ENCODE measurements at regions not wholly inside any gene's neighbourhood (a gene's known extent, or its start where the extent isn't known, plus 50 kb on each side); places are given as distances from the start of the nearest gene placed in this dataset.

DNA sequence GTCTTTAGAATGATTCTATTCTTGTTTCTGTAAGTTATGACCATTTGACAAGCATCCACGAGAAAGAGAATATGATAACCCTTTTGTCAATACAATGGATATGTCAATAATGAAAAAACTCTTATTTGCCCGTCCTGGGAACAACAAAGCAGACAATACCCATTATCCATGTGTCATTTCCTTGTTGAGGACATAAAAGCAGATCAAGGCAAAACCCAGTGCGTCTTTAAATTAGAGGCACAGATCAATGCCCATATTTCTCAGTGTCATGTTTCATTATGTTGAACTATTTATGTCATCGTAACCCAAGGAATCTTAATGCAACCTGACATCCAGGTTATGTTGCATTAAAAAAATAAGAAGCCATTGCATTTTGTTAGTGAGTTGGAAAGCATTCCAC lies 365.0 kb upstream of the CELF4 start:
- no peak for DNase-seq (ENCODE audit: low read depth)

DNA sequence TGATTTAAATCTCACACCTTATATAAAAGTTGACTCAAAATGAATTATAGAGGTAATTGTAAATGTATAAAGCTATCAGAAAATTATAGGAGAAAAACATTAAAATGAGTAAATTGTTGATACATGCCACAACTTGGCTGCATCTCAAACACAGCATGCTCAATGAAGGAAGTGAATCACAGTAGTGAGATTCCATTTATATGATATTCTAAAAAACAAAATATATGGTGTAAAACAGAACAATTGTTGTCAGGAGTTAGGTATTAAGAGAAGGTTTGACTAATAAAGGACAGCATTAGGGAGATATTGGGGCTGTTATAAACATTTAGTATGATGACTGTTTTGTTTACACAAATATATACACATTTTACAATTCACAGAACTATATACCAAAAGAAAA lies 356.6 kb upstream of the CELF4 start:
- DNase-seq (ENCODE audit: low read depth): no peak

DNA sequence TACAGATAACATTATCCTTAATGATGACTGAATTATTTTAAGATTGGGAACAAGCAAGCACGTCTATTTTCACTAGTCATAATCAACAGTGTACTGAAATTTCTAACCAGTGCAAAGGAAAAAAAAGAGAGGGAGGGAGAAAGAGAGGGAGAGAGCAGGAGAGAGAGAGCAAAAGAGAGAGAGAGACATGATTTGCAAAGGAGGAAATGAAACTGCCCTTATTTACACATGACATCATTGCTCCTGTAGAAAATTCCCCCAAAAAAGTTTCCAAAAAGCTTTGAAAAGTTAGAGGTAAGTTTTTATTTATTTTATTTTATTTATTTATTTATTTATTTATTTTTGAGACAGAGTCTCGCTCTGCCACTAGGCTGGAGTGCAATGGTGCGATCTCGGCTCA lies 355.3 kb upstream of the CELF4 start:
- DNase-seq (ENCODE audit: low read depth): no peak

DNA sequence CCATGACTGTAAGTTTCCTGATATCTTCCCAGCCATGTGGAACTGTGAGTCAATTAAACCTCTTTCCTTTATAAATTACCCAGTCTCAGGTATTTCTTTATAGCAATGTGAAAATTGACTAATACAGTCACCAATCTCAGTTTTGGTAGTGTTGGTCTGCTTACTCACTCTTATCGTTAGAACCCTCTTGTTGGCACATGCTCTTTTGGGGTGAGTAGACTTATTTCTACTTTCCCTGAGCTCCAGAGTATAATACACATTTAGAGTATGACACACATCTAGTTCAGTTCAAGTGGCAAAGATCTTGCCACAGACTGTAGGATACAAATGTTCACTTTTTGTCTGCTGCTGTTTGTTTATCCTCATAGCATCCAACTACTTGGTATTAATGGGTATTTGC lies 347.5 kb upstream of the CELF4 start:
- no peak for DNase-seq (ENCODE audit: low read depth)

DNA sequence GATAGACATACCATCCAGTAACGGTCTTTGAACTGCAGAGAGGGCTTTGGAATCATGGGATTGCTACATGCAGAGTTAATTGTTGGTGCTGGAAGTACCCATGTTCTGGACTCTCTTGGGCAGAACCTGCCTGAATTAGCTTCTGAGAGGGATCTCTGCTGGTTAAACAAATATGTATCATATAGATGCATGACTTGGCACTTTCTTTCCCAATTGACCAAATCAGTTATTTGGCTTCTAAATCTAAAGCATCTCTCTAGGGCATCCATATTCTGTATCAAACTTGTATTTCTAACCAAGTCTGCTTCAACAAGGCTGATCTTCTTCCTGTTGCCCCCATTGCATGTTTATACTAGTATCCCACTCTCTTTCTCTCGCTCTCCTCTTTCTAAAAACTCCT lies 336.7 kb upstream of the CELF4 start:
- no peak for DNase-seq (ENCODE audit: low read depth)

DNA sequence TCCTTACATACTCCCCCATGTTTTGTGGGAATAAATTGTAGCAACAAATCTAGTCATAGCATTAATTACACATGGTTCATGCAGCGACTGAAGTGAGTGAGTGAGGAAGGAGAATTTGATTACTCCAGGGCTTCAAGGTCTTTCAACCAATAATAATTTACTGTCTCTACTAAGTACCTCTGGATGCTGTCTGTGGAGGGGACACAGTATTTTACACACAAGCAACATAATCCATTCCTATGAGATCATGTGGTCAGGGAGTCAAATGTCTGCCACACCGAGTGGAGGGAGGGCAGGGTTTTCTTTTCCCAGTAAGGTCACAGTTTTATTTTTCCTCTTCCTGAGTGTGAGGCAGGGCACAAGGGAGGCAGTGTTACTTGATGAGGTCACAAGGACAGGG lies 334.7 kb upstream of the CELF4 start:
- no peak for DNase-seq (ENCODE audit: low read depth)

DNA sequence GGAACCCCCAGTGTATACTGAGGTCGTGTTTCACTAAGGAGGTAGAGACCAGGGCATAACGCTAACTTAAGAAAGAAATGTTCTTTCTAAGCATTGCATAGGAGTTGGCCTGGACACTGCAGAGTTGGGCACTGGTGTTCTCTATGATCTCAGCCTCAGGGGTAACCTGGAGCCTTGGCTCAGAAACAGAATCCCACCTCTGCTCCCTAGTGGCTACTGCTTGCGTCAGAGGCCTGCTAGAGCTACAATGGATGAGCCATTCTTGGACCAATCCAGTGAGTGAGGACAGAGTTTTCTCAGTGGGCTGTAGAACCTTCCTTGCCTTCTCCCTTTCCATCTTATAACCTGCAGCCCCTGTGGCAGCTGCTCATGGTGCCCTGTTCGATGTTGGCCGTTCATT lies 324.4 kb upstream of the CELF4 start:
- no peak for DNase-seq (ENCODE audit: low read depth)

DNA sequence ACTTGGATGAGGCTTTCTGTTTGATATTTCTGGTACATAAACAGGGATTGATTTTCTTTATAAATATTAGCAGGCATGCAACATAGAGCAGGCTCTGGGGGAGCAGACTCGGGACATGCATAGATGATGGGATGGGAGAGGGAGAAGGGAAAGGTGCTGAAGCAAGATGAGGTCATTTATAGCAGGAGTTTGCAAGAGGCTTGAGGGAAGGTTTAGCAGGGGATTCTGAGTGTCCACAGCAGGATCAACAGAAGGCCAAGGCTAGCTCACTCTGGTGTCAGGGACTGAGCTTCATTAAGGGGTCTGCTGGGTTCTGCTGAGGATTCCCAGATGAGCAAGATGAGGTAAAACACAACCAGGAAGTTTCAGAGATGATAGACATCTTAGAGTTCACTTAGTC lies 309.1 kb upstream of the CELF4 start:
- DNase-seq (ENCODE audit: low read depth): no peak

DNA sequence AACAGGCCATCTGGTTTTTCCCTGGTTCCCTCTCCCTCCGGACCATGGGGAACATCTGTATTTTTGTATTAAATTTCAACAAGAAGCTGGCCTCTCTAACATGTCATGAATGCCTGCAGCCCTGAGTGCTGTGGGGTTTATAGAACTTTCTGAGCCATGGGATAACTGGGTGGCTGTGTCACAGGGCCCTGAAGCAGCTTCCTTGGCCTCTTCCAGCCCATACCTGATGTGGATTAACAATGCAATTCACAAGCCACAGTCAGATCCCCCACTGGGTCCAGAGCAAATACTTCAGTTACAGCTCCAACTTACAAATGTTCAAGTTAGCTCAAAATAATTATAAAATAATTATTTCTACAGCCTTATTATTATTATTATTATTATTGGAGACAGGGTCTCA lies 307.8 kb upstream of the CELF4 start:
- no peak for DNase-seq (ENCODE audit: low read depth)

DNA sequence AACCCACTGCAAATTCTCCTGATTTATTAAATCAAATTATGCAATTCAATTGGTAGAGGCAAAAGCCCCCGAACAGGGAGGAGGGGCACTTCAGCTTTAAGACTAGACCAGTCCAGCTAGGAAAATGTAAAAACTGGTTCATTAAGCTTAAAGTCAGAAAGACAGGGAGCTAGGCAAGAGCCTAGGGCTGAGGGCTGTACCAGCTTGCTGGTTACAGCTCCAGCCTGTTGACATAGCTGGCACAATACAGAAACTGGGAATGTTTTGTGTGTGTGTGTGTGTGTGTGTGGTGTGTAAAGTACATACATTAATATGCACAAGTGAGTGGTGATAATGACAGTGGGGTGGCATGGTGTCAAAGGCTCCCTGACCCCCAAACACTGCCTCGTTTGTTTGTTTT lies 307.0 kb upstream of the CELF4 start:
- DNase-seq (ENCODE audit: low read depth): no peak

DNA sequence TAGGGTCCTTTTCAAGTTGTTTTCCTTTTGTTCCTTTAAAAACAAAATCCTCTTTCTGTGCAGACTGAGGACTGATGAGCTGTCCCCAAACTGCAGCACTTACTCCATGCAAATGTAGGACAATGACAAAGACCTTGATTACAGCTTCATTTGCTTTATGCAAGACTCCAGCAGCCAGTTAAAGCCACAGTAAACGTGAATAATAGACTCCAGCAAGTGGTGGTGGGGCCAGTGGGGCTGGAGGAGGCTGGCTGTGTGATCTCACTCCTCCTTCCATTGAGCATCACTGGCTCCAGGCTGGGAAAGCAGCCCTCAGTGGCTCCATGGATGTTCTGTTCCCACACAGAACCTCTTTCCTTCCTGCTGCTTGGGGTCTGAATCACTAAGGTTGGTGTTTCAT lies 306.0 kb upstream of the CELF4 start:
- DNase-seq (ENCODE audit: low read depth): no peak

DNA sequence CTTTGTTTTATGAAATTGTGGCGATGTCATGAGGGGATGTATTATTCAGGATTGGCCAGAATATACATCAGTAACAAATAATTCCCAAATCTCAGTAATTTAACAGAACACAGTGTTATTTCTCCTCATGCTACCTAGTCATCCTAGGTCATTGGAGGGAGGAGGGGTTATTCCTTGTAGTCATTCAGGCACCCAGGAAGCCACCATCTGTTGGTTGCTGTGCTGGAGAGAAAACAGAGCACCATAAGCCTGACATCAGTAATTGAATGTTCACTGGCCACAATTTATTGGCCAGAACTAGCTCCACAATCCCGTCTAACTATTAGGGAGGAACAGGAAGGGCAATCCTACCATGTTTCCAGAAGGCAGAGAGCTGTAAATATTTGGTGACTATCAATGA lies 303.5 kb upstream of the CELF4 start:
- DNase-seq (ENCODE audit: low read depth): no peak

DNA sequence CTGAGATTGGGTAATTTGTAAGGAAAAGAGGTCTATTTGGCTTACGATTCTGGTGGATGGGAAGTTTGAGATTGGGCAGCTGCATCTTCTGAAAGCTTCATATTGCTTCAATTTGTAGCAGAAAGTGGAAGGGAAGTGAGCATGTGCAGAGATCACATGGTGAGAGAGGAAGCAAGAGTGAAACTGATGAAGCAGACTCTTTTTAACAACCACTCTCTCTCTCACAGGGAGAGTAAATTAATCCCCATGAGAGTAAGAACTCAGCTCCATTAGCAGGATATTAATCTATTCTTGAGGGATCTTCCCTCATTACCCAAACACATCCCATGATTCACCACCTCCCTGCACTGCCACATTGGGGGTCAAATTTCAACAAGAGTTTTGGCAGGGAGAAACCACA lies 298.5 kb upstream of the CELF4 start:
- DNase-seq (ENCODE audit: low read depth): no peak

DNA sequence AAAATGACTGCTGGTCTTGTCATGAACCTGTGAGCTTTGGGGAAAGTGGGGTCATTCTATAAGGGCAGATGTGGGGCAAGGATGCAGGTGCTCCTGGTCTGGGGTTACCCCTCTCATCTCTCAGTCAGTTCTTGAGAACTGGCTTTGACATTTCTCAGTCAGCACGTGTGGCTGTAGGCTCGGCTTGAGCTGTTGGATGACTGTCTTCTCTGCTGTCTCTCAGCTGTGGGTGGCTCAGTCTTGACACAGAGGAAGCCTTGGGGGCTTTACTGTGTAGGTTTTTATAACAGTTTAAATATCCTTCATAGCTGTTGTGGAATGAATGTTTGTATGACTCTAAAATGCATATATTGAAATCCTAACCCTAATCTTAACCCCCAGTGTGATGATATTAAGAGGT lies 296.4 kb upstream of the CELF4 start:
- DNase-seq (ENCODE audit: low read depth): no peak

DNA sequence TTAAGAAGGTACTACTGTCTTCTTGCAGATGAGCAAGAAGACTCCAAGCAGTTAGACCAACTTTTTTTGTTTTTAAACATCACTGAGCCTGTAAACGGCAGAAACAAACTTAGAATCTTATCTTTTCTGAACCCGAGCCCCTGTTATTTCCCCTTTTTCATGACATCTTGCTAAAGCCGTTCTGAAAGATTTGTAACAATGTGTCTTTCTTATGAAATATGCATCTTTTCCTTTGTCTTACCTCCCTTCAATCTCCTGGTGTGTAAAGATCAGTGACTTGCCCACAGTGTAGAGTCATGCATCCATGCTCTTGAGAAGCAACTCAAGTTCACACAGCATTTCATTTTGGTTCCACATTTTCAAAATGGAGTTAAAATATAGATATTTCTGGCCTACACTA lies 288.8 kb upstream of the CELF4 start:
- no peak for DNase-seq (ENCODE audit: low read depth)

DNA sequence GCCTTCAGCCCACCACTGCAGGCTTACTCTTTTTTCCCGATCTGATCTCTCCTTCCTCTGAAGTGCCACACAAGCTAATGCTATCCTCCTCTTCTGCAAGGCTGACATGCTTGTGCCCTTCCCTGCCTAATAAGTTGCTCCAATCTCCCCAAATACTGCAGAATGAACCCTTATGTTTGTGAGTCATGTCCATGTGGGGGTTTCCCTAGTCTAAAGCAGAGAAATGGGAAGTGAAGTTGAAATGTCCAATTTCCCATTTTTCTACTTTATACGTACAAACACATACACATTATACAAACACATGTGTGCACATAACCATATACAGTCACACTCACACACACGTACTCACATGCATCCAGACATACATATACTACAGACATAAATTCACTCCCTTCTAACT lies 288.1 kb upstream of the CELF4 start:
- no peak for DNase-seq (ENCODE audit: low read depth)

DNA sequence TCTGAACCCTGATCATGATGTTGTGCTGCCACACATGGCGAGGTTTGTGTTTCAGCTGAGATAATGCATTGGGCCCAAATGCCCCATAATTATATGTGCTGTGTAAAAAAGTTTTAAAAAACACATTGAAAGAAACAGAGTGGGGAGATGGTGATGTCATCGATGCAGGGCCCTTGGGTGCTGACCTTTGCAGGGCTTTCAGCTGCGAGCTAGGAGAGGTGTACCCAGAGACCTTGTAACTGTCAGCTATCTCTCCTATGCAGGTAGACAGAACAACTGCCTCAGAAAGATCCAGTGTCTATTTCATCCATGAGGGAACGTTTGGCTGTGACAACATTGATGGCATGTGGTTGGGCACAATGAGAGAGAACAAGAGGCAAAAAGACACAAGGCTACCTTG lies 286.9 kb upstream of the CELF4 start:
- no peak for DNase-seq (ENCODE audit: low read depth)

DNA sequence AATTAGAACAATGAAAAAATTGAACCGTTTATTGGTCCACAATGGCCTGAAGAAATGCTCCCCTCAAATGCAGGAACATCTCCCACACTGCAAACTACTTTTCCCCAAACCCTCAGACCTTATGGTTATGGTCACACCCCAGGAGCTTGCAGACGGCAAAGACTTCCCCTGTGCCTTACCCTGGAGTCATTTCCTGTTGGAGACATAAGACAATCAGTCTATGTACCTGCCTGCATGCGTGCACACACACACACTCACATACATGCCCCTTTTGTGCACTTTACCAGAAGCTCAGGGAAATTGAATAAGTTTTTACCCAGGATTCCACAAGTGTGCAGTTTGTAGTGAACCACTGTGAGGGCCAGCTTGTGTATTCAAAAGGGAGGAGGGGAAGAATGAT lies 281.9 kb upstream of the CELF4 start:
- no peak for DNase-seq (ENCODE audit: low read depth)

DNA sequence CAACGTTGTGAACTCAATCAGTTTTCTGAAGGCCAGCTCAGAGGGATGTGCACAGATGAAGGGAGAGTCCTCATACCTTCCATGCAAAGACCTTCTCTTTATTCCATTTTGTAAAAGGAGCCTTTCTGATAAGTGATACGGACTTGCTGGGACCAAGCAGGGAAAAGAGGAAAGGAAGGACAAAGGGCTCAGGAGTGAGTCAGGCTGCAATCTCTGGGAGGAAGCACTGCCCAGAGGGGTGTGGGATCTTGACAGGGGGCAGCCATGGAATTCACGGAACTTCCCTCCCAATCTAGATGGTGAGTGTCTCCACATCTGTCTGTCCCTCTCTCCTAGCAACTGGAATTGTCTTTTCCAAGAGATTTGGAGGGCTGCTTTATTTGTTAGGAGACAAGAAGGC lies 281.4 kb upstream of the CELF4 start:
- no peak for DNase-seq (ENCODE audit: low read depth)

DNA sequence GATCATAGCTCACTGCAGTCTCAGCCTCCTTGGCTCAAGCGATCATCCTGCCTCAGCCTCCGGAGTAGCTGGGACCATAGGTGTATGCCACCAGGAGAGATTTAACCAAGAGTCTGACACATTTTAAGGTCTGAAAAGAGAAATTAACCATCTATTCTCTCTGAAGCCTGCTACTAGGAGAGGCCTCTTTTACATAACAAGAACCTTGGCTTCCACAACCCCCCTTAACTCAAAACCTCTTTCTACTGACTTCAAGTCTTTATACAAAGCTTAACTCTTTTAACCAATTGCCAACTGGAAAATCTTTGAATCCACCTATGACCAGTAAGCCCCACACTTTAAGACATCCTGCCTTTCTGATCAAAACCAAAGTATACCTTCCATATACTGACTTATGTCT lies 279.9 kb upstream of the CELF4 start:
- no peak for DNase-seq (ENCODE audit: low read depth)

DNA sequence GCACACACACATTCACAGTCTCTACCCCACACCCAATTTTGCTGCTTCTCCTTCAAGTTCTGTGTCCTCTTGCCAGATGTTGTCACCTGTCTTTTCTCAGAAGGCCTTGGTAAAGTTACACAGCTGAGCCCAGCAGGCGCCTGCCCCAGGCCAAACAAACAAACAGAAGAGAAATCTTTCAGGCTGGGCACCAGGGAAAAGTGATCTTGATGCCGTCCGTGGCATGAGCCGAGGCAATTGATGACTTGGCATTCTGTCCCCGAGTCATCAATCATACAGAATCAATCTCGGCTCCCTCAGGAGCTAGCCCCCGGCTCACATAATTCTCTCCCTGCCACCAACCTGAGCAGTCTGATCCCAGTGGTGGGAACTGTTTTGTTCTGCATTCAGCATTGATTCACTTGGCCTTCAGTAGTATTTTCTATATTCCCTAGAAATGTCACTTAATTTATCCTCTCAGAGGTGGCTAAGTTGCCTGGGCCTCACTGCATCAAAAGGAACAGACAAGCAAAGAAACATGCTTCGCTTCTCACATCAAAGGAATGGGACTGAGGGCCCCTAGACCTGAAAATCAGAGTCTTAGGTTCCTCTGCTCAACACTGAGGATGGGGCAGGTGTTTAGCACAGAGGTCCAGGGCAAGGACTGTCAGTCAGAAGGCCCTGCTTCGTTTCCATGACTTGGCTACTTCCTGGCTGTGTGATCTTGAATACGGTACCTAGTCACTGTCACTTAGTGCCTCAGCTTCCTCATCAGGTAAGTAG lies 278.8 kb upstream of the CELF4 start:
- DNase-seq (ENCODE audit: low read depth): no peak

DNA sequence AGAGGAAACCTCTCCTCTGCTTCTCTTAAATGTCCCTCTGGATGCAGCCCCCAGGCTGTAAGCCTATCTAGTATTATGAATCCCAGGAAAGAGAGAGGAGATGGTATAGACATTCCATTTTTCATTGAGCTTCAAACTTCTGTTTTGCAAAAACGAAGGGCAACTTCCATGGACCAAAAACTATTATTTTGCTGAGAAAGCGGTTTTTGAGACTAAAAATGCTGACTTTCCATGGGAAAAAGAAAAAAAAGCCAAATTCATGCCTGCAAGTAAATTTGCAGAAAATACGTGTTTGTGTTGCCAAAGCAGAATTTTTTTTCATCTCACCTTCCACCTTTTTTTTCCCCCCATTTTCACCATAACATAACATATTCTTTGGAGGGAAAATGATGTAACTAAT lies 272.5 kb upstream of the CELF4 start:
- DNase-seq (ENCODE audit: low read depth): no peak

DNA sequence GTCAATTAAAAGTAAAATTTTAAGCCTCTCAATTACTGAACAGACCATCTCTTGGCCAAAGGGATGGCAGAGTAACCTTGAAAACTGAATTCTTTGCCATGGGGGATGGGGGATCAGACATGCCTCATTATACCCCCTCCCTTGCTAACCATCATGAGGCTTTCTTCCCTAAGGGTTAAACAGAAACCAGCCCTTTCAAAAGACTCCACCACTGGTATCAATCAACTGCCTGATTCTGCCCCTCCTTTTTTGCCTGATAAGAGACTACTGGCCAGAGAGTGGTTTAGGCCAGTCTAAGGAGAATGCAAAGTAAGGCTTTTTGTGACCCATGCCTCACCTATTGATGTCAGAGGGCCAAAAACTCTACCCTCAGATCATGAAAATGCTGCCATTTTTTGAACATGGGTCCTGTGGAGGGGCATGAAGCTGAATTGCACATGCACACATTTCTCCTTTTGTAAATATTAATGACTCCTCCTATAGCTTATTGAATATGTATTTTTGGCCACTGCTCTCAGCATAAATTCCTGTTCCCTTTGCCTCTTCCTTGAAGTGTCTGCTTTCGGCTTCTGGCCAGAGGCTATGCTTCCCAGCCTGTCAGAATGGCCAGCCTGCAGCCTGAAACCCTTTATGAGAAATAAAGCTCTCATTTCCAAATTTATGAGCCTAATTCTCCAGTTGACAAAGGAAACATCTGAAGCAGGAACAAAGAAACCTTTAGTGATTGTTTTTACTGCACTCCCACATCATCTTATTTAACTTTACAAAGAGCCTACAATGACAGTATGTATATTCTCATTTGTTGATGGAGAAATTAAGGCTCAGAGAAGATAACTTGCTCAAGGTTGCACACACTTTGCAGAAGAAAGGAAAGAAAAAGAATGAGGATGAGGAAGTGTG lies 270.7 kb upstream of the CELF4 start:
- DNase-seq (ENCODE audit: low read depth): no peak

Measured in LHCN-M2 (cell line).